SU-DHL-6 (cell line): ENCODE measurements at regions not wholly inside any gene's neighbourhood (a gene's known extent, or its start where the extent isn't known, plus 50 kb on each side); places are given as distances from the start of the nearest gene placed in this dataset.
"Not testable (repeated sequence)": the region's sequence is repeated elsewhere in the genome, so short reads cannot be mapped to it uniquely, and the experiment has no call there.

Experiments
- H2AFZ ChIP-seq: fragments of 200-600 bp; sonication (generic); 2 replicates; pipeline ENCODE4 v1.6.1; 2014; ENCODE audit warnings: low read depth, mild to moderate bottlenecking, moderate library complexity, mixed read lengths, antibody characterized with exemption, low read length; ENCODE audit not compliant: severe bottlenecking
- H3F3A ChIP-seq: fragments of 200-600 bp; shearing (Covaris generic); 2 replicates; pipeline ENCODE4 v1.6.0; 2016; ENCODE audit warnings: antibody characterized with exemption, mild to moderate bottlenecking; ENCODE audit not compliant: insufficient read depth
- H3K27ac ChIP-seq: fragments of 200-600 bp; sonication (generic); 2 replicates; pipeline ENCODE4 v1.5.1; 2016; ENCODE audit warnings: low read depth, mild to moderate bottlenecking, low read length, moderate library complexity, mixed read lengths
- H3K27me3 ChIP-seq: fragments of 200-600 bp; sonication (generic), shearing (Covaris generic); 2 replicates; pipeline ENCODE4 v1.6.0; 2014; ENCODE audit warnings: mild to moderate bottlenecking, low read length
- H3K36me3 ChIP-seq: fragments of 200-600 bp; sonication (generic); 2 replicates; pipeline ENCODE4 v1.6.1; 2014; ENCODE audit warnings: mild to moderate bottlenecking, low read length, mixed read lengths
- H3K4me2 ChIP-seq: fragments of 300-600, 200-600 bp; shearing (Covaris generic), sonication (generic); 2 replicates; pipeline ENCODE4 v1.6.0; 2014; ENCODE audit warnings: low read length, low read depth, mild to moderate bottlenecking; ENCODE audit not compliant: poor library complexity, severe bottlenecking
- H3K4me3 ChIP-seq: fragments of 200-600 bp; sonication (generic); 2 replicates; pipeline ENCODE4 v1.5.1; 2014; ENCODE audit warnings: antibody characterized with exemption, low read length, mild to moderate bottlenecking, mixed read lengths; ENCODE audit not compliant: insufficient read depth, poor library complexity, severe bottlenecking
- H3K79me2 ChIP-seq: fragments of 200-600 bp; sonication (generic); 2 replicates; pipeline ENCODE4 v1.6.1; 2014; ENCODE audit warnings: mild to moderate bottlenecking, low read length, moderate library complexity; ENCODE audit not compliant: insufficient read depth
- H3K9ac ChIP-seq: fragments of 200-600 bp; sonication (generic); 2 replicates; pipeline ENCODE4 v1.7.0; 2014; ENCODE audit warnings: mild to moderate bottlenecking, low read length
- H3K9me2 ChIP-seq: fragments of 200-600 bp; sonication (generic); replicated peaks from 2 replicates; pipeline ENCODE4 v1.6.1; 2014; ENCODE audit warnings: low read length; ENCODE audit not compliant: insufficient read depth
- H3K9me3 ChIP-seq: fragments of 200-600 bp; sonication (generic); 2 replicates; pipeline ENCODE4 v1.6.1; 2014; ENCODE audit warnings: low read length, mixed read lengths; ENCODE audit not compliant: insufficient read depth
- H4K20me1 ChIP-seq: fragments of 200-600 bp; sonication (generic); 2 replicates; pipeline ENCODE4 v1.6.1; 2014; ENCODE audit warnings: low read depth, mild to moderate bottlenecking, antibody characterized with exemption, low read length, moderate library complexity, mixed read lengths
- EZH2phosphoT487 ChIP-seq: fragments of 200-600 bp; sonication (generic), shearing (Covaris generic); conservative IDR thresholded peaks from 2 replicates; pipeline ENCODE4 v1.6.1; 2018; ENCODE audit warnings: mild to moderate bottlenecking, antibody characterized with exemption, low read length, moderate library complexity, mixed read lengths
- TF ChIP-seq, protein P1 (sequence below): fragments of 200-600 bp; sonication (generic); IDR thresholded peaks from one replicate; pipeline ENCODE4 v1.5.1; 2017; ENCODE audit warnings: antibody characterized with exemption, mild to moderate bottlenecking, low read length, moderate library complexity; ENCODE audit not compliant: insufficient read depth, poor library complexity, severe bottlenecking

DNA sequence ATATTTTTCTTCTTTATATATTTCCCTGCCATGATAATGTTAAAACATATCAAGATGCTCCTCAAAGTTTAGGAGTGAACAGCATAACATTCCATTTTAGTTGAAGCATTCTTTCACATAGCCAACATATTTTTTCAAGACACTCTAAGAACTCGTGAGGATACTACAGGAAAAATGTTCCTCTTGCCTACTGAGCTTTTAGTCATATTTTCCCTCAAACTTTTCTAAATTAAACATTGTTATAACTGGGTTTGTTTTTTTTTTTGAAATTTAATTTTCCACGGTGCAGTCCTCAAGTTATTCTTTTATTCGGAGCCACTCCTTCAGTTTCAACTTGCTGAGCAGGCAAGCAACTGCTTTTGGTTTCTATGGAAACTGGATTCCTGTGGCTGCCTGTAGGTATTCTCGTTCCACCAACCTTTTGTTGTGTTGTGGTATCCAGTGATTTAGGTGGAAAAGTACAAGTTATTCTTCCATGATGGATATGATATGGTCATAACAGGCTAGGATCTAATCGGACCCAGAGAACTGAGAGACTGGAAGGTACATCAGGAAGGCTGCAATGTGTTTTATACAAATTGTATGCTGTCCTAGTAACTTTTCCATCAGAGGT is 248.0 kb downstream of the TRIML1 start:
- TF ChIP-seq, protein P1, sequence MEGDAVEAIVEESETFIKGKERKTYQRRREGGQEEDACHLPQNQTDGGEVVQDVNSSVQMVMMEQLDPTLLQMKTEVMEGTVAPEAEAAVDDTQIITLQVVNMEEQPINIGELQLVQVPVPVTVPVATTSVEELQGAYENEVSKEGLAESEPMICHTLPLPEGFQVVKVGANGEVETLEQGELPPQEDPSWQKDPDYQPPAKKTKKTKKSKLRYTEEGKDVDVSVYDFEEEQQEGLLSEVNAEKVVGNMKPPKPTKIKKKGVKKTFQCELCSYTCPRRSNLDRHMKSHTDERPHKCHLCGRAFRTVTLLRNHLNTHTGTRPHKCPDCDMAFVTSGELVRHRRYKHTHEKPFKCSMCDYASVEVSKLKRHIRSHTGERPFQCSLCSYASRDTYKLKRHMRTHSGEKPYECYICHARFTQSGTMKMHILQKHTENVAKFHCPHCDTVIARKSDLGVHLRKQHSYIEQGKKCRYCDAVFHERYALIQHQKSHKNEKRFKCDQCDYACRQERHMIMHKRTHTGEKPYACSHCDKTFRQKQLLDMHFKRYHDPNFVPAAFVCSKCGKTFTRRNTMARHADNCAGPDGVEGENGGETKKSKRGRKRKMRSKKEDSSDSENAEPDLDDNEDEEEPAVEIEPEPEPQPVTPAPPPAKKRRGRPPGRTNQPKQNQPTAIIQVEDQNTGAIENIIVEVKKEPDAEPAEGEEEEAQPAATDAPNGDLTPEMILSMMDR, result no peak
- TF ChIP-seq EZH2phosphoT487, result no peak
- Histone ChIP-seq H3K9ac (no peak overlapping the region), H3K79me2 (no peaks in the 10 kb centered on the region), H2AFZ (no peak overlapping the region), H3K27ac (no peak overlapping the region), H3K27me3 (no peaks in the 10 kb centered on the region), H4K20me1 (no peaks in the 10 kb centered on the region), H3K9me2 (no peaks in the 10 kb centered on the region), H3F3A (no peaks in the 10 kb centered on the region), H3K9me3 (no peaks in the 10 kb centered on the region), H3K4me2 (no peak overlapping the region), H3K36me3 (no peaks in the 10 kb centered on the region), H3K4me3 (no peak overlapping the region)

DNA sequence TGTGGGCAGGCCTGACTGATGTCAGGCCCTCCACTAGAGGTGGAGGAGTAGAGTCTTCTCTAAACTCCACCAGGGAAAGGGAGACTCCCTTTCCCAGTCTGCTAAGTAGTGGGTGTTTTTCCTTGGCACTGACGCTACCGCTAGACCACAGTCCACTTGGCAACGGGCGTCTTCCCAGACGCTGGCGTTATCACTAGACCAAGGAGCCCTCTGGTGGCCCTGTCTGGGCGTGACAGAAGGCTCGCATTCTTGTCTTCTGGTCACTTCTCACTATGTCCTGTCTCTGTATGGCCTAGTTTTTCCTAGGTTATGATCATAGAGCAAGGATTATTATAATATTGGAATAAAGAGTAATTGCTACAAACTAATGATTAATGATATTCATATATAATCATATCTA is 252.1 kb downstream of the TRIML1 start:
- H3K9me3 ChIP-seq, H3K27ac ChIP-seq, H3K9me2 ChIP-seq, H3K4me2 ChIP-seq, H4K20me1 ChIP-seq, H3K9ac ChIP-seq, H3K79me2 ChIP-seq, H2AFZ ChIP-seq, H3K4me3 ChIP-seq, H3F3A ChIP-seq, H3K27me3 ChIP-seq, H3K36me3 ChIP-seq: not testable (repeated sequence)

DNA sequence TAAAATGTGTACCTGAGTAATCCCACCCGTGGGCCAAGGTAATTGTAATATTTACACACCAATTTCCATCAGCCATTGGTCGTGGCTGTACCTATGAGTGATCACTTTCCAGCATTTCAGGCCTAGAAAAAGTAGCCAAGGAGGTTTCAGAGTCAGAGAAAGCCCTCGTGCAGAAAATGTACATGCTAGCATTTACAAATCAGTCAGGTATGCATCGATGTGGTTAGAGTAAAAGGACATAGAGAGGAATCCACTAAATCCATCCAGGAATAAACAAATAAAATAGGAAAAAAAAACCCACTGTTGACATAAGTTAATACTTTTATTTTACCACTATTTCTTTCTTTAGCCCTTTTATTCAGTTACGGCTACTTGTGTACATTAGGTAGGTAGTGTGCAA is 256.8 kb downstream of the TRIML1 start:
- H3K4me2 ChIP-seq, result no peak overlapping the region
- no peaks in the 10 kb centered on the region for H3K9me2 ChIP-seq
- H3K27me3 ChIP-seq, result no peaks in the 10 kb centered on the region
- H3K36me3 ChIP-seq, result no peaks in the 10 kb centered on the region
- TF ChIP-seq, protein P1, result no peak
- TF ChIP-seq EZH2phosphoT487, result no peak
- H3K9ac ChIP-seq, result no peak overlapping the region
- no peaks in the 10 kb centered on the region for H3K9me3 ChIP-seq
- no peaks in the 10 kb centered on the region for H4K20me1 ChIP-seq
- no peaks in the 10 kb centered on the region for H3F3A ChIP-seq
- H2AFZ ChIP-seq, result no peak overlapping the region
- no peaks in the 10 kb centered on the region for H3K79me2 ChIP-seq
- no peak overlapping the region for H3K27ac ChIP-seq
- no peak overlapping the region for H3K4me3 ChIP-seq

DNA sequence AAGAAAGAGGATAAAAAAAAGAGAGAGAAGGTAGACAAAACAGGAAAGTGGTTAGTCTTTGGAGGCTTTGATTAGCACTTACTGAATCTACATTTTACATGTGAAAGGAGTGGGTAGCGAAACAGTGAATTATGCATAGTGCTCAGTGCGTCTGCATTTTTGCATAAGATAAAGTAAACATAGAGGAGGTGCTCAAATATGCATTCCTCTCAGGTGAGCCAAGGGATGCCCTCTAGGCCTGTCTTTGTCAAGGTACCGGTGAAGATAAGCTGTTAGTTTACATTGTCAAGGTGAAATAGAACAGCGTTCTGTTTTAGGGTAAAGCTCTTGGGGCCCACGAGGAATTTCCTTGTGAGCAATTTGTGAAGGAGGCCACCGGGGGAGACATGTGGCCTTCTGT is 260.6 kb downstream of the TRIML1 start:
- H3K9ac ChIP-seq, result no peak overlapping the region
- no peaks in the 10 kb centered on the region for H3K36me3 ChIP-seq
- TF ChIP-seq EZH2phosphoT487, result no peak
- TF ChIP-seq, protein P1, result no peak
- H3K27me3 ChIP-seq, result no peaks in the 10 kb centered on the region
- H2AFZ ChIP-seq, result no peak overlapping the region
- no peaks in the 10 kb centered on the region for H3F3A ChIP-seq
- H3K27ac ChIP-seq, result no peak overlapping the region
- H3K4me2 ChIP-seq, result no peak overlapping the region
- H4K20me1 ChIP-seq, result no peaks in the 10 kb centered on the region
- no peaks in the 10 kb centered on the region for H3K9me2 ChIP-seq
- no peaks in the 10 kb centered on the region for H3K79me2 ChIP-seq
- H3K4me3 ChIP-seq, result no peak overlapping the region
- no peaks in the 10 kb centered on the region for H3K9me3 ChIP-seq
